Right lobe of liver (tissue), 6 donors: ENCODE measurements at regions not wholly inside any gene's neighbourhood (a gene's known extent, or its start where the extent isn't known, plus 50 kb on each side); places are given as distances from the start of the nearest gene placed in this dataset.

Experiments
- ATAC-seq, 4 donors: fragments of 200-7000 bp; cut with Tn5 transposase; one replicate each; pipeline ENCODE4 v1.9.1; 2020; ENCODE audit warnings: mild to moderate bottlenecking in 4 of 4, moderate library complexity in 4 of 4
- DNase-seq, 3 donors: peaks; one replicate each; pipeline ENCODE4 v3.0.0-alpha.2; 2020
- H3K27ac ChIP-seq, 3 donors: fragments of 200-600 bp; one replicate each; pipeline ENCODE4 v1.8.0; 2022
- H3K27me3 ChIP-seq, 2 donors: fragments of 200-600 bp; one replicate each; pipeline ENCODE4 v1.8.0; 2022
- H3K36me3 ChIP-seq, 4 donors: fragments of 200-600 bp; sonication (generic) in 1 of 4; one replicate each; pipeline versions ENCODE4 v1.5.1 to v1.8.0; 2017 to 2022; ENCODE audit warnings: control low read depth in 1 of 4
- H3K4me1 ChIP-seq, 4 donors: fragments of 200-600 bp; sonication (generic) in 1 of 4; one replicate each; pipeline versions ENCODE4 v1.5.1 to v1.8.0; 2017 to 2022; ENCODE audit warnings: control low read depth in 1 of 4
- H3K4me3 ChIP-seq, 3 donors: fragments of 200-600 bp; one replicate each; pipeline ENCODE4 v1.8.0; 2022
- H3K9me3 ChIP-seq, 4 donors: fragments of 200-600 bp; sonication (generic) in 1 of 4; one replicate each; pipeline versions ENCODE4 v1.5.1 to v1.8.0; 2017 to 2022; ENCODE audit warnings: control low read depth in 1 of 4
- POLR2A ChIP-seq: fragments of 450-650 bp; IDR thresholded peaks from one replicate; pipeline ENCODE4 v1.6.1; 2017; ENCODE audit warnings: antibody characterized with exemption, mild to moderate bottlenecking
- WGBS: methylation state at CpG from one replicate; pipeline ENCODE4 v1.1.6; 2018; ENCODE audit warnings: low coverage, low lambda C conversion rate; ENCODE audit not compliant: insufficient coverage; ENCODE audit errors: missing lambda C conversion rate; 5-methylcytosine and 5-hydroxymethylcytosine counted together
- intact Hi-C, 2 donors: fragments of 100-400 bp; cut with DNase I; formaldehyde crosslinking; loops; one replicate each; pipeline versions ENCODE4 v1.11.2 to v1.14.1; 2022
- TF ChIP-seq, protein P1 (sequence below), 4 donors: fragments of 200-600 bp in 3 of 4; fragments of 450-650 bp in 1 of 4; IDR thresholded peaks; one replicate each; pipeline versions ENCODE4 v1.5.1 to v1.8.0; 2016 to 2022; ENCODE audit warnings: antibody characterized with exemption in 4 of 4, mild to moderate bottlenecking in 2 of 4
- donor health status: DM: no; HTN: yes; CAD: no.
- donor health status: DM: no; HTN: no; CAD: no.
- donor health status: DM: no; HTN: no; CAD: no.
- donor health status: DM: no; HTN: yes; CAD: no.
- donor health status: DM: no; HTN: yes; CAD: no.

DNA sequence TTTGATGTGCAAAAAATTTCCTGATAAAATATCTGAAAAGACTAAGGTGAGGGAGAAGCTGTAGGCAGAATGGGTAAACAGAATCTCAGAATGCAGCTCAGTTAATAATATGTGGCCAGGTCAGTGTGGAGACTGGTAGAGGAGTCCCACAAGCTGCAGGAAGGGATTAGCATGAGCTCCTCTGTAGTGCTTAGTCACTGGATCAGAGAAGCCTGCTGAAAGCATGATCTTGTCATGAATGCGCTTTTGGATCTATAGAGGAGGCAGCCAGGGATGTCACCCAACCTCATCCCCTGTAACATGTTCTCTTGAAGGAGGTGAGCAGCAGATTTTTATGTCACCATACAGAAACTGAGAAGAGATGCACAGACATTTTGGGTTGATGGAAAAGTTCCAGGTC is 1035.3 kb upstream of the GBE1 start:
- ATAC-seq (no peak), DNase-seq (no peak)
- TF ChIP-seq, protein P1, sequence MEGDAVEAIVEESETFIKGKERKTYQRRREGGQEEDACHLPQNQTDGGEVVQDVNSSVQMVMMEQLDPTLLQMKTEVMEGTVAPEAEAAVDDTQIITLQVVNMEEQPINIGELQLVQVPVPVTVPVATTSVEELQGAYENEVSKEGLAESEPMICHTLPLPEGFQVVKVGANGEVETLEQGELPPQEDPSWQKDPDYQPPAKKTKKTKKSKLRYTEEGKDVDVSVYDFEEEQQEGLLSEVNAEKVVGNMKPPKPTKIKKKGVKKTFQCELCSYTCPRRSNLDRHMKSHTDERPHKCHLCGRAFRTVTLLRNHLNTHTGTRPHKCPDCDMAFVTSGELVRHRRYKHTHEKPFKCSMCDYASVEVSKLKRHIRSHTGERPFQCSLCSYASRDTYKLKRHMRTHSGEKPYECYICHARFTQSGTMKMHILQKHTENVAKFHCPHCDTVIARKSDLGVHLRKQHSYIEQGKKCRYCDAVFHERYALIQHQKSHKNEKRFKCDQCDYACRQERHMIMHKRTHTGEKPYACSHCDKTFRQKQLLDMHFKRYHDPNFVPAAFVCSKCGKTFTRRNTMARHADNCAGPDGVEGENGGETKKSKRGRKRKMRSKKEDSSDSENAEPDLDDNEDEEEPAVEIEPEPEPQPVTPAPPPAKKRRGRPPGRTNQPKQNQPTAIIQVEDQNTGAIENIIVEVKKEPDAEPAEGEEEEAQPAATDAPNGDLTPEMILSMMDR (IDR thresholded peaks at IDR 0.05): no peak
- TF ChIP-seq POLR2A: no peak
- Histone ChIP-seq H3K4me3 (no peak overlapping the region), H3K9me3 (no peaks in the 10 kb centered on the region), H3K4me1 (no peaks in the 10 kb centered on the region), H3K36me3 (no peaks in the 10 kb centered on the region), H3K27ac (no peak overlapping the region), H3K27me3 (no peaks in the 10 kb centered on the region)
- intact Hi-C loops: no loop called here
- whole genome bisulfite sequencing: 40% methylated on average over 1 of the region's 1 CpG

DNA sequence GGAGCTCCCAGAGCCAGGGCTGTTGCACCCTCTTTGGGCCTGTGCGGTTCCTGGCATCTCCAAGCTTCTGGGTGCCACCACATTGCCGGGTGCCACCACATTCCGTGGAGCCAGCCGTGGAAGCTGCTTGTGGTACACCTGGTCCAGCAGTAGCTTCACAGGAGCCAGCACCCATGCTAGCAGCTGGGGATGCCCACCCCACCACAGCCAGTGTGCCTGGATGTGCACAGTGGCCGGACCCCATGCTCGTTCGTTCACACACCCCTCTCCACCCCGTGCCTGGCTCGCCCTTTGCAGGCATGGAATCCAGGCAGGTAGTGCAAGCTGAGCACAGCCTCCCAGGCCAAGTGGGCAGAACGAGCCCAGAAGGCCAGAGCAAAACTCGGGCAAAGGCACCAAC is 1029.8 kb upstream of the GBE1 start:
- WGBS: 64% methylated on average over 3 of the region's 11 CpGs
- no peaks in the 10 kb centered on the region for H3K4me1 ChIP-seq
- TF ChIP-seq, protein P1 (IDR thresholded peaks at IDR 0.05): no peak
- no peak for TF ChIP-seq POLR2A
- ATAC-seq: no peak
- no peak overlapping the region for H3K4me3 ChIP-seq
- no peak overlapping the region for H3K27ac ChIP-seq
- DNase-seq: no peak
- H3K9me3 ChIP-seq: peaks cover 0 to 3% (median 0%) of the 10 kb centered on the region in 4 donors
- no peaks in the 10 kb centered on the region for H3K36me3 ChIP-seq
- intact Hi-C loops: no loop called here
- no peaks in the 10 kb centered on the region for H3K27me3 ChIP-seq

DNA sequence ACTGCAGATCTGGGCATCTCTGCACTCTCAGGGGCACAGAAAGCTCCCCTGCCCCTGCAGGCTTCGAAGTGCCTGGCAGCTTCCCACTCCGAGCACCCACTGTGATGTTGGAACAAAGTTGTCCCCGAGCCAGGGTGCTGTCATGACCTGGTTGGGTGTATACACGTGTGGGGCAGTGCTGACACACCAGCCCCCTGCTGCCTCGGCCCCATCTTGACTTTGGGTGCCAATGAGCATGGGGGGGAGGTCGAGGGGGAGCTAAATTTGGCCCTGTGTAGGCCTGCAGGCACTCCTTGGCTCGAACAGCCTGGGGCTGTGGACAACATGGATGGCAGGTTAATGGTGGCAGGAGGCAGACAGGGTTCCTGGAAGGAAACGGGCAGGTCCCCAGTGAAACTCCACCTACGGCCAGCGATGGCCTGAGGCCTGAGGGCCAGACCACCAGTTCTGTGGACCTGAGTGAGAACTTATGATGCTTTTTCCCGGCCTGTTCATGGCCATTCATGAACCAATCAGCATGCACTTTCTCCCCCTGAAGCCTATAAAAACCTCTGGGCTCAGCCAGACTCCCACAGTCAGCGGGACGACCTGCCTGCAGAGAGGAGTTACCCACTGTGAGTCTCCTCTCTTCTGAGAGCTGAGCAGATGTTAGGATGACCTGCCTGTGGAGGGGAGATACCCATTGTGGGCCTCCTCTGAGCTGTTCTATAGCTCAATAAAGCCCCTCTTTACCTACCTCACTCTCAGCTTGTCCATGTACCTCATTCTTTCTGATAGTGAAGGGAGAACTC is 1029.1 kb upstream of the GBE1 start:
- peaks cover 0 to 3% (median 0%) of the 10 kb centered on the region in 4 donors for H3K9me3 ChIP-seq
- H3K4me1 ChIP-seq: no peaks in the 10 kb centered on the region
- 44% methylated on average over 2 of the region's 13 CpGs for WGBS
- DNase-seq (no peak), ATAC-seq (no peak)
- no peak overlapping the region for H3K27ac ChIP-seq
- H3K27me3 ChIP-seq: no peaks in the 10 kb centered on the region
- no peak for TF ChIP-seq POLR2A
- TF ChIP-seq, protein P1 (IDR thresholded peaks at IDR 0.05): no peak
- intact Hi-C loops: no loop called here
- H3K4me3 ChIP-seq: no peak overlapping the region
- H3K36me3 ChIP-seq: no peaks in the 10 kb centered on the region

DNA sequence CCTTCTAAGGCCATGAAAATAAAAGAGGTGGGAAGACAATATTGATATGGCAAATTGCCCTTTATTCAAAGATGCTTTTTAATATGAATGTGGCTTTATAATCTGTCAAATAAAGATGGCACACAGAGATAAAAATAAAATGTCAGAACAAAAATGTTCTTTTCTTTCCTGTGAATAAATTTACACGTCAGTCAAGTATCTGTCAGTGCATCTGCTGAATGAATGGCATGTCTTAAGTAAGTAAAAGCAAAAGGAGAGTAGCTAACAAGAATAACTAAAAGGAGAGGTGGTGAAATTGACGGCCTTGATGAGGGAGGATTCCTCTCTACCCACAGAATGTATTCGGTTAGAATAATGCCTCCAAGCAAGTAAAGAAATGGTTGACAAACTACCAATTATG is 1021.7 kb upstream of the GBE1 start:
- H3K4me3 ChIP-seq: no peak overlapping the region
- 39% methylated on average over 3 of the region's 3 CpGs for WGBS
- no peaks in the 10 kb centered on the region for H3K27me3 ChIP-seq
- intact Hi-C loops: no loop called here
- ATAC-seq (no peak), DNase-seq (no peak)
- H3K36me3 ChIP-seq: no peaks in the 10 kb centered on the region
- H3K4me1 ChIP-seq: no peaks in the 10 kb centered on the region
- H3K27ac ChIP-seq: no peak overlapping the region
- TF ChIP-seq, protein P1 (IDR thresholded peaks at IDR 0.05): no peak
- no peak for TF ChIP-seq POLR2A
- H3K9me3 ChIP-seq: peaks cover 0 to 3% (median 0%) of the 10 kb centered on the region in 4 donors
